ENCODE measurements at regions not wholly inside any gene's neighbourhood (a gene's known extent, or its start where the extent isn't known, plus 50 kb on each side); places are given as distances from the start of the nearest gene placed in this dataset.
"Not testable (repeated sequence)": the region's sequence is repeated elsewhere in the genome, so short reads cannot be mapped to it uniquely, and the experiment has no call there.

DNA sequence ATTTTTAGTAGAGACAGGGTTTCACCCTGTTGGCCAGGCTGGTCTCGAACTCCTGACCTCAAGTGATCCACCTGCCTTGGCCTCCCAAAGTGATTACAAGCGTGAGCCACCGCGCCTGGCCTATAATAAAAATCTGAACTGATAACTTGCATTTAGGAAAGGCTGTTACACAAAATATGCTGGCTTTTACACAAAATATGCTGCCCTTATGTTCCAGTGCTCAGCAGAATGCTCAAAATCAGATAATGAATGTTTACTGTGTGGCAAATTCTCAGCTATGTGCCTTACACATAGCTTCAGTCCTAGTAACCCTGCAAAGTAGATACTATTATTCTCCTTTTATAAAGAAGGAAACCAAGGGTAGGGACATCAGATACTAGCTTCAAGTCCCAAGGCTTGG, 141.3 kb upstream of the MSX2 start:
- Histone ChIP-seq H3K9me3 (ENCODE audit: control insufficient read depth, insufficient read depth, low read depth, low read length) (no peaks in the 10 kb centered on the region), H3K36me3 (ENCODE audit: control insufficient read depth, insufficient read depth, low read length) (no peaks in the 10 kb centered on the region), H3K27me3 (ENCODE audit: control insufficient read depth, insufficient read depth, low read length) (no peaks in the 10 kb centered on the region), H3K27ac (ENCODE audit: low read length) (no peak overlapping the region), H3K4me3 (ENCODE audit: low read depth in 2 of 2, low read length in 2 of 2) (peak overlapping the region in 1 of 2 experiments; percentile 48; a peak in 1 of 4 replicates), H3K4me1 (ENCODE audit: control insufficient read depth, insufficient read depth, low read length) (0 out of 2 replicates have a peak, but pooled peaks cover 3% of the 10 kb centered on the region)
- POLR2A ChIA-PET = interaction anchor here (0.7 kb wide), 1 partner anchor 11 kb away, joined by 3 read pairs; no protein-coding TSS in a partner anchor
- ATAC-seq (peak; percentile 62), DNase-seq (ENCODE audit: low read depth, low spot score) (no peak)
- in situ Hi-C loops (cut with HindIII; ENCODE audit: low pct_unique_long_range_greater_than_20kb, low sequenced_read_pairs) = no loop called here
- no TSS peak for BruUV-seq (replicated peaks)
- CTCF ChIA-PET = interaction anchor here (0.7 to 1.2 kb wide), 2 partner anchors 39 to 98 kb away, joined by 4 to 5 read pairs; no protein-coding TSS in a partner anchor
- intact Hi-C loops (cut with micrococcal nuclease; ENCODE audit: unreplicated experiment) = loop anchor here (10.0 kb wide), 1 partner anchor 142 kb away; the partner anchor contains the start of gene MSX2
- TF ChIP-seq, protein P1, sequence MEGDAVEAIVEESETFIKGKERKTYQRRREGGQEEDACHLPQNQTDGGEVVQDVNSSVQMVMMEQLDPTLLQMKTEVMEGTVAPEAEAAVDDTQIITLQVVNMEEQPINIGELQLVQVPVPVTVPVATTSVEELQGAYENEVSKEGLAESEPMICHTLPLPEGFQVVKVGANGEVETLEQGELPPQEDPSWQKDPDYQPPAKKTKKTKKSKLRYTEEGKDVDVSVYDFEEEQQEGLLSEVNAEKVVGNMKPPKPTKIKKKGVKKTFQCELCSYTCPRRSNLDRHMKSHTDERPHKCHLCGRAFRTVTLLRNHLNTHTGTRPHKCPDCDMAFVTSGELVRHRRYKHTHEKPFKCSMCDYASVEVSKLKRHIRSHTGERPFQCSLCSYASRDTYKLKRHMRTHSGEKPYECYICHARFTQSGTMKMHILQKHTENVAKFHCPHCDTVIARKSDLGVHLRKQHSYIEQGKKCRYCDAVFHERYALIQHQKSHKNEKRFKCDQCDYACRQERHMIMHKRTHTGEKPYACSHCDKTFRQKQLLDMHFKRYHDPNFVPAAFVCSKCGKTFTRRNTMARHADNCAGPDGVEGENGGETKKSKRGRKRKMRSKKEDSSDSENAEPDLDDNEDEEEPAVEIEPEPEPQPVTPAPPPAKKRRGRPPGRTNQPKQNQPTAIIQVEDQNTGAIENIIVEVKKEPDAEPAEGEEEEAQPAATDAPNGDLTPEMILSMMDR (IDR thresholded peaks at IDR 0.05) = no peak
- no peak for TF ChIP-seq POLR2AphosphoS5 (IDR thresholded peaks at IDR 0.05; ENCODE audit: low read depth, low read length)

DNA sequence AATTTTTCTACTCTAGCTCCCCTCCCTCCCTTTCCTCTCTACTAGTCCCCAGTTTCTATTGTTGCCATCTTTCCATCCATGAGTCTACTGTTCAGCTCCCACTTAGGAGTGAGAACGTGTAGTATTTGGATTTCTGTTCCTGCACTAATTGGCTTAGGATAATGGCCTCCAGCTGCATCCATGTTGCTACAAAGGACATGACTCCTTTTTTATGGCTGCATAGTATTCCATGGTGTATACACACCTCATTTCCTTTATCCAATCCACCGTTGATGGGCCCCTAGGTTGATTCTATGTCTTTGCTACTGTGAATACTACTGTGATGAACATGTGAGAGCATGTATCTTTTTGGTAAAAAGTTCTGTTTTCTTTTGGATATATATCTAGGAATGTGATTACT, 138.9 kb upstream of the MSX2 start:
- Histone ChIP-seq H3K27me3 (ENCODE audit: control insufficient read depth, insufficient read depth, low read length) (no peaks in the 10 kb centered on the region), H3K4me1 (ENCODE audit: control insufficient read depth, insufficient read depth, low read length) (0 out of 2 replicates have a peak, but pooled peaks cover 3% of the 10 kb centered on the region), H3K27ac (ENCODE audit: low read length) (no peak overlapping the region), H3K36me3 (ENCODE audit: control insufficient read depth, insufficient read depth, low read length) (no peaks in the 10 kb centered on the region), H3K4me3 (ENCODE audit: low read depth in 2 of 2, low read length in 2 of 2) (no peak overlapping the region), H3K9me3 (ENCODE audit: control insufficient read depth, insufficient read depth, low read depth, low read length) (no peaks in the 10 kb centered on the region)
- ATAC-seq (no peak), DNase-seq (ENCODE audit: low read depth, low spot score) (no peak)
- ChIA-PET POLR2A (no interaction called here), CTCF (no interaction called here)
- intact Hi-C loops (cut with micrococcal nuclease; ENCODE audit: unreplicated experiment) = loop anchor here (10.0 kb wide), 1 partner anchor 139 kb away; the partner anchor contains the start of gene MSX2
- no peak for TF ChIP-seq POLR2AphosphoS5 (IDR thresholded peaks at IDR 0.05; ENCODE audit: low read depth, low read length)
- TF ChIP-seq, protein P1 (IDR thresholded peaks at IDR 0.05) = no peak
- TF ChIP-seq SIN3A (IDR thresholded peaks at IDR 0.05; ENCODE audit: borderline replicate concordance, insufficient read depth, low read depth, low read length) = no peak
- TF ChIP-seq TCF7L2 (IDR thresholded peaks at IDR 0.05; ENCODE audit: low read depth, low read length) = no peak
- TF ChIP-seq, protein P2, sequence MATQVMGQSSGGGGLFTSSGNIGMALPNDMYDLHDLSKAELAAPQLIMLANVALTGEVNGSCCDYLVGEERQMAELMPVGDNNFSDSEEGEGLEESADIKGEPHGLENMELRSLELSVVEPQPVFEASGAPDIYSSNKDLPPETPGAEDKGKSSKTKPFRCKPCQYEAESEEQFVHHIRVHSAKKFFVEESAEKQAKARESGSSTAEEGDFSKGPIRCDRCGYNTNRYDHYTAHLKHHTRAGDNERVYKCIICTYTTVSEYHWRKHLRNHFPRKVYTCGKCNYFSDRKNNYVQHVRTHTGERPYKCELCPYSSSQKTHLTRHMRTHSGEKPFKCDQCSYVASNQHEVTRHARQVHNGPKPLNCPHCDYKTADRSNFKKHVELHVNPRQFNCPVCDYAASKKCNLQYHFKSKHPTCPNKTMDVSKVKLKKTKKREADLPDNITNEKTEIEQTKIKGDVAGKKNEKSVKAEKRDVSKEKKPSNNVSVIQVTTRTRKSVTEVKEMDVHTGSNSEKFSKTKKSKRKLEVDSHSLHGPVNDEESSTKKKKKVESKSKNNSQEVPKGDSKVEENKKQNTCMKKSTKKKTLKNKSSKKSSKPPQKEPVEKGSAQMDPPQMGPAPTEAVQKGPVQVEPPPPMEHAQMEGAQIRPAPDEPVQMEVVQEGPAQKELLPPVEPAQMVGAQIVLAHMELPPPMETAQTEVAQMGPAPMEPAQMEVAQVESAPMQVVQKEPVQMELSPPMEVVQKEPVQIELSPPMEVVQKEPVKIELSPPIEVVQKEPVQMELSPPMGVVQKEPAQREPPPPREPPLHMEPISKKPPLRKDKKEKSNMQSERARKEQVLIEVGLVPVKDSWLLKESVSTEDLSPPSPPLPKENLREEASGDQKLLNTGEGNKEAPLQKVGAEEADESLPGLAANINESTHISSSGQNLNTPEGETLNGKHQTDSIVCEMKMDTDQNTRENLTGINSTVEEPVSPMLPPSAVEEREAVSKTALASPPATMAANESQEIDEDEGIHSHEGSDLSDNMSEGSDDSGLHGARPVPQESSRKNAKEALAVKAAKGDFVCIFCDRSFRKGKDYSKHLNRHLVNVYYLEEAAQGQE (IDR thresholded peaks at IDR 0.05; ENCODE audit: insufficient read depth in 1 of 2, low read depth in 2 of 2, low read length in 1 of 2) = no peak
- no TSS peak for BruUV-seq (replicated peaks)
- in situ Hi-C loops (cut with HindIII; ENCODE audit: low pct_unique_long_range_greater_than_20kb, low sequenced_read_pairs) = no loop called here

DNA sequence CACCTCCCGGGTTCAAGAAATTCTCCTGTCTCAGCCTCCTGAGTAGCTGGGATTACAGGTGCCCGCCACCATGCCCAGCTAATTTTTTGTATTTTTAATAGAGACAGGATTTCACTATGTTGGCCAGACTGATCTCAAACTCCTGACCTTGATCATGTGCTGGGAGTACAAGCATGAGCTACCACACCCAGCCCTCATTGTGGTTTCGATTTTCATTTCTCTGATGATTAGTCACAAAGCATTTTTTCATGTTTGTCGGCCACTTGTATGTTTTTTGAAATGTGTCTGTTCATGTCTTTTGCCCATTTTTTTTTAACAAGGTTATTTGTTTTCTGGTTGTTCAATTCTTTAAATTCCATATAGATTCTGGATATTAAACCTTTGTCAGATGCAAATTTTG, 138.2 kb upstream of the MSX2 start:
- H3K9me3 ChIP-seq (ENCODE audit: control insufficient read depth, insufficient read depth, low read depth, low read length); BruUV-seq (replicated peaks); H3K27me3 ChIP-seq (ENCODE audit: control insufficient read depth, insufficient read depth, low read length); H3K4me3 ChIP-seq (ENCODE audit: low read depth in 2 of 2, low read length in 2 of 2); H3K36me3 ChIP-seq (ENCODE audit: control insufficient read depth, insufficient read depth, low read length); ATAC-seq; in situ Hi-C loops (cut with HindIII; ENCODE audit: low pct_unique_long_range_greater_than_20kb, low sequenced_read_pairs); H3K27ac ChIP-seq (ENCODE audit: low read length); DNase-seq (ENCODE audit: low read depth, low spot score); H3K4me1 ChIP-seq (ENCODE audit: control insufficient read depth, insufficient read depth, low read length); CTCF ChIA-PET; POLR2A ChIA-PET: not testable (repeated sequence)
- intact Hi-C loops (cut with micrococcal nuclease; ENCODE audit: unreplicated experiment) = loop anchor here (10.0 kb wide), 1 partner anchor 139 kb away; the partner anchor contains the start of gene MSX2

All from Panc1 (cell line).